ENCODE measurements at regions not wholly inside any gene's neighbourhood (a gene's known extent, or its start where the extent isn't known, plus 50 kb on each side); places are given as distances from the start of the nearest gene placed in this dataset.

DNA sequence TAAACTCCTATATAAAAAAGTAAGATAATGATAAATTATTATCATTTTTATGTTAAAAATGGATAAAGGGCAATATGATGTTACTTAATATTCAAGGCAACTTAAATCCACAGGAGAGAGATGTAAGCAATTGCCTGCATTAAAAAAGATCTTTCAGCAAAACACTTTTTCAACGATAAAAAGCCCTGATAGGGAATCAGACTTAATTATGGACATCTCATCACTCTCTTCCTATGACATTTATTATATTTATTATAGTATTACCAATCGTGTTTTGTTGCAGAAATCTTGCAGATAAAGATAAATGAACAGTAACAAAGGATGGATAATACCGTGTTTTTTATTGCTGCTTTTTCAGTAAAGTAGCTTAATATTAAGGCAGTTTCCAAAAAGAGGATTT lies 178.5 kb downstream of the SH2D1A start:
- H2AFZ ChIP-seq (ENCODE audit: low read length): no peak overlapping the region
- H3K4me1 ChIP-seq (ENCODE audit: insufficient read depth, low read length, poor library complexity, severe bottlenecking): no peaks in the 10 kb centered on the region
- no peaks in the 10 kb centered on the region for H3K9me3 ChIP-seq (ENCODE audit: insufficient read depth, low read depth, low read length)
- H3K4me2 ChIP-seq (ENCODE audit: low read depth, low read length, poor library complexity, severe bottlenecking): no peak overlapping the region
- H3K4me3 ChIP-seq (ENCODE audit: low read length, poor library complexity, severe bottlenecking): no peak overlapping the region
- H4K20me1 ChIP-seq (ENCODE audit: insufficient read depth, low read length, poor library complexity, severe bottlenecking): no peaks in the 10 kb centered on the region
- H3K79me2 ChIP-seq (ENCODE audit: insufficient read depth, low read length): no peaks in the 10 kb centered on the region
- no peak overlapping the region for H3K9ac ChIP-seq (ENCODE audit: low read depth, low read length, poor library complexity, severe bottlenecking)
- H3F3A ChIP-seq (ENCODE audit: low read depth): no peaks in the 10 kb centered on the region
- H3K27me3 ChIP-seq (ENCODE audit: insufficient read depth, low read length, poor library complexity, severe bottlenecking): no peaks in the 10 kb centered on the region
- no peaks in the 10 kb centered on the region for H3K36me3 ChIP-seq (ENCODE audit: insufficient read depth, low read length)
- H3K9me2 ChIP-seq (replicated peaks; ENCODE audit: low read depth, low read length): no peaks in the 10 kb centered on the region
- TF ChIP-seq, protein P1, sequence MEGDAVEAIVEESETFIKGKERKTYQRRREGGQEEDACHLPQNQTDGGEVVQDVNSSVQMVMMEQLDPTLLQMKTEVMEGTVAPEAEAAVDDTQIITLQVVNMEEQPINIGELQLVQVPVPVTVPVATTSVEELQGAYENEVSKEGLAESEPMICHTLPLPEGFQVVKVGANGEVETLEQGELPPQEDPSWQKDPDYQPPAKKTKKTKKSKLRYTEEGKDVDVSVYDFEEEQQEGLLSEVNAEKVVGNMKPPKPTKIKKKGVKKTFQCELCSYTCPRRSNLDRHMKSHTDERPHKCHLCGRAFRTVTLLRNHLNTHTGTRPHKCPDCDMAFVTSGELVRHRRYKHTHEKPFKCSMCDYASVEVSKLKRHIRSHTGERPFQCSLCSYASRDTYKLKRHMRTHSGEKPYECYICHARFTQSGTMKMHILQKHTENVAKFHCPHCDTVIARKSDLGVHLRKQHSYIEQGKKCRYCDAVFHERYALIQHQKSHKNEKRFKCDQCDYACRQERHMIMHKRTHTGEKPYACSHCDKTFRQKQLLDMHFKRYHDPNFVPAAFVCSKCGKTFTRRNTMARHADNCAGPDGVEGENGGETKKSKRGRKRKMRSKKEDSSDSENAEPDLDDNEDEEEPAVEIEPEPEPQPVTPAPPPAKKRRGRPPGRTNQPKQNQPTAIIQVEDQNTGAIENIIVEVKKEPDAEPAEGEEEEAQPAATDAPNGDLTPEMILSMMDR (conservative IDR thresholded peaks at IDR 0.05; ENCODE audit: low read length): no peak
- TF ChIP-seq EZH2phosphoT487 (IDR thresholded peaks at IDR 0.05; ENCODE audit: borderline replicate concordance): no peak

DNA sequence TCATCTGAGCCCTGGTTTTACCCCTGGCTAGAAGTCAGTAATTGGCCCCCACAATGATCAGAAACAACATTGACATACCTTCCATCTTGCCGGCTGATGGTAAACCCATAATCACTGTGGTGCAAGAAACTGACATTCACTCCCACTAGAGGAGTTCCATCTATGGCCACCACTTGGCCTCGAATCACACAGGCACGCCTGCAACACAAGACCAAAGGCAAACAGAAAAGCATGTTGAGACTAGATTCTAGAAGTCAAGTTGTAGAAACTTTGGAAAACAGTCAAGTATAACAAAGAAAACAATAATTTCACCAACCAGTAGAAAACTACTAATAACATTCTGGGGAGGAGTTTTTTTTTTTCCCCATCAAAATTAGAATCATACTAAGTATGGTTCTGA lies 183.4 kb downstream of the SH2D1A start:
- H2AFZ ChIP-seq (ENCODE audit: low read length): no peak overlapping the region
- no peak overlapping the region for H3K4me2 ChIP-seq (ENCODE audit: low read depth, low read length, poor library complexity, severe bottlenecking)
- no peaks in the 10 kb centered on the region for H3K4me1 ChIP-seq (ENCODE audit: insufficient read depth, low read length, poor library complexity, severe bottlenecking)
- no peak overlapping the region for H3K9ac ChIP-seq (ENCODE audit: low read depth, low read length, poor library complexity, severe bottlenecking)
- H3F3A ChIP-seq (ENCODE audit: low read depth): no peaks in the 10 kb centered on the region
- H3K9me2 ChIP-seq (replicated peaks; ENCODE audit: low read depth, low read length): no peaks in the 10 kb centered on the region
- no peaks in the 10 kb centered on the region for H3K36me3 ChIP-seq (ENCODE audit: insufficient read depth, low read length)
- H3K9me3 ChIP-seq (ENCODE audit: insufficient read depth, low read depth, low read length): no peaks in the 10 kb centered on the region
- no peaks in the 10 kb centered on the region for H3K27me3 ChIP-seq (ENCODE audit: insufficient read depth, low read length, poor library complexity, severe bottlenecking)
- TF ChIP-seq, protein P1 (conservative IDR thresholded peaks at IDR 0.05; ENCODE audit: low read length): no peak
- no peak for TF ChIP-seq EZH2phosphoT487 (IDR thresholded peaks at IDR 0.05; ENCODE audit: borderline replicate concordance)
- no peaks in the 10 kb centered on the region for H4K20me1 ChIP-seq (ENCODE audit: insufficient read depth, low read length, poor library complexity, severe bottlenecking)
- no peak overlapping the region for H3K4me3 ChIP-seq (ENCODE audit: low read length, poor library complexity, severe bottlenecking)
- H3K79me2 ChIP-seq (ENCODE audit: insufficient read depth, low read length): no peaks in the 10 kb centered on the region

DNA sequence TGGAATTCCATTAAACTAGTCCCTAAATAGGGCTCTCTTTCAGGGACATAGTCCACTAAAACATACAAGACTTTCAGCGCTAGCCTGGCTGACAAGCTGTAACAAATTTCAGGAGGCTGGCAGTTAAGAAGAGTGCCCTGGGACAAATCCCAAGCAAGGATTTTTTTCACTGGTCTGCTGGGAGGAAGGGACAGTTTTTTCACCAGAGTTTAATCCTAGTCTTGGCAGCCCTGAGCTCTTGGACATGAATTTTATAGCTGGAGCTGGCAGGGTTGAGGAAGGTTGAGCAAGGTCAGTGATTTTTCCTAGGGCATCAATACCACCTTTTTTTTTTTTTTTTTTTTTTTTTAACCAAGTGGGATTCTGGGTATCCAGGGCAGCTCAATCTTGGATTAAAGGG lies 184.4 kb downstream of the SH2D1A start:
- Histone ChIP-seq H2AFZ (ENCODE audit: low read length) (no peak overlapping the region), H3K9ac (ENCODE audit: low read depth, low read length, poor library complexity, severe bottlenecking) (no peak overlapping the region), H3K27me3 (ENCODE audit: insufficient read depth, low read length, poor library complexity, severe bottlenecking) (no peaks in the 10 kb centered on the region), H4K20me1 (ENCODE audit: insufficient read depth, low read length, poor library complexity, severe bottlenecking) (no peaks in the 10 kb centered on the region), H3K36me3 (ENCODE audit: insufficient read depth, low read length) (no peaks in the 10 kb centered on the region), H3K9me3 (ENCODE audit: insufficient read depth, low read depth, low read length) (no peaks in the 10 kb centered on the region), H3F3A (ENCODE audit: low read depth) (no peaks in the 10 kb centered on the region), H3K79me2 (ENCODE audit: insufficient read depth, low read length) (no peaks in the 10 kb centered on the region), H3K4me2 (ENCODE audit: low read depth, low read length, poor library complexity, severe bottlenecking) (no peak overlapping the region), H3K4me1 (ENCODE audit: insufficient read depth, low read length, poor library complexity, severe bottlenecking) (no peaks in the 10 kb centered on the region), H3K9me2 (replicated peaks; ENCODE audit: low read depth, low read length) (no peaks in the 10 kb centered on the region), H3K4me3 (ENCODE audit: low read length, poor library complexity, severe bottlenecking) (no peak overlapping the region)
- TF ChIP-seq, protein P1 (conservative IDR thresholded peaks at IDR 0.05; ENCODE audit: low read length): no peak
- TF ChIP-seq EZH2phosphoT487 (IDR thresholded peaks at IDR 0.05; ENCODE audit: borderline replicate concordance): no peak
